Astrocyte of the cerebellum (primary cell): ENCODE measurements at regions not wholly inside any gene's neighbourhood (a gene's known extent, or its start where the extent isn't known, plus 50 kb on each side); places are given as distances from the start of the nearest gene placed in this dataset.

Experiments
- DNase-seq: peaks from one replicate; pipeline ENCODE4 v3.0.0-alpha.2; 2011; ENCODE audit warnings: low read depth
- H3K4me3 ChIP-seq: 2 replicates; pipeline ENCODE4 v1.5.1; 2011; ENCODE audit warnings: mild to moderate bottlenecking, low read depth, low read length, moderate library complexity
- in situ Hi-C: cut with HindIII; loops from 2 replicates; pipeline ENCODE4 v1.10.0; 2017; ENCODE audit warnings: low sequenced_read_pairs
- TF ChIP-seq, protein P1 (sequence below): IDR thresholded peaks from 2 replicates; pipeline ENCODE4 v1.5.1; 2012; ENCODE audit warnings: low read length, low read depth, moderate library complexity, mild to moderate bottlenecking; ENCODE audit errors: missing control alignments

- in situ Hi-C loops, result no loop called here
- DNase-seq, result no peak
- no peak overlapping the region for H3K4me3 ChIP-seq
- TF ChIP-seq, protein P1, sequence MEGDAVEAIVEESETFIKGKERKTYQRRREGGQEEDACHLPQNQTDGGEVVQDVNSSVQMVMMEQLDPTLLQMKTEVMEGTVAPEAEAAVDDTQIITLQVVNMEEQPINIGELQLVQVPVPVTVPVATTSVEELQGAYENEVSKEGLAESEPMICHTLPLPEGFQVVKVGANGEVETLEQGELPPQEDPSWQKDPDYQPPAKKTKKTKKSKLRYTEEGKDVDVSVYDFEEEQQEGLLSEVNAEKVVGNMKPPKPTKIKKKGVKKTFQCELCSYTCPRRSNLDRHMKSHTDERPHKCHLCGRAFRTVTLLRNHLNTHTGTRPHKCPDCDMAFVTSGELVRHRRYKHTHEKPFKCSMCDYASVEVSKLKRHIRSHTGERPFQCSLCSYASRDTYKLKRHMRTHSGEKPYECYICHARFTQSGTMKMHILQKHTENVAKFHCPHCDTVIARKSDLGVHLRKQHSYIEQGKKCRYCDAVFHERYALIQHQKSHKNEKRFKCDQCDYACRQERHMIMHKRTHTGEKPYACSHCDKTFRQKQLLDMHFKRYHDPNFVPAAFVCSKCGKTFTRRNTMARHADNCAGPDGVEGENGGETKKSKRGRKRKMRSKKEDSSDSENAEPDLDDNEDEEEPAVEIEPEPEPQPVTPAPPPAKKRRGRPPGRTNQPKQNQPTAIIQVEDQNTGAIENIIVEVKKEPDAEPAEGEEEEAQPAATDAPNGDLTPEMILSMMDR, result no peak
Observed at GRCh38 chr13:86554066-86554465, 754.8 kb upstream of the SLITRK6 start.

GRCh38 chr13:86559901-86560300 lies 760.7 kb upstream of the SLITRK6 start:
- H3K4me3 ChIP-seq, result no peak overlapping the region
- DNase-seq, result no peak
- TF ChIP-seq, protein P1, result no peak
- in situ Hi-C loops, result no loop called here

DNA sequence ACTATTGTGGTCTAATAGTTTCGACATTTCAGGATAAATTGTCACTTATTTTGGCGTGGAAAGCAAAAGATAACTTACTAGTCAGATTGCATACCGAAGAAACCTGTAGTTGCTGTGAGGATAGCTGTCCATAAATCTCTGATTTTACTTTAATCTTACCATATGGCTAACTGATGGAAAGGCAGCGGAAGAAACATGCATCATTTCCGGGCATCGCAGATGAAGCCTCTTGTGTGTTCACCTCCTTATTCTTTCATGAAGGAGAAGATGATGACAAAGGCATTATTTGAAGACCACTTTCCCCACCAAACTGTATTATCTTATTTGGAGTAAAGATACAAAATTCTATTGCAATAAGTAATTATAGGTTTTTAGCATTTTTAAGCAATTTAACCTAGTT lies 763.6 kb upstream of the SLITRK6 start:
- no peak for DNase-seq
- in situ Hi-C loops, result no loop called here
- H3K4me3 ChIP-seq, result no peak overlapping the region
- TF ChIP-seq, protein P1, result no peak

GRCh38 chr13:86563308-86563707 lies 764.1 kb upstream of the SLITRK6 start:
- DNase-seq, result peak; percentile 86
- in situ Hi-C loops, result no loop called here
- TF ChIP-seq, protein P1, result no peak
- no peak overlapping the region for H3K4me3 ChIP-seq

- no peak for DNase-seq
- TF ChIP-seq, protein P1, result no peak
- in situ Hi-C loops, result no loop called here
- H3K4me3 ChIP-seq, result no peak overlapping the region
Observed at GRCh38 chr13:86567119-86567518, 767.9 kb upstream of the SLITRK6 start.

- in situ Hi-C loops, result no loop called here
- TF ChIP-seq, protein P1, result no peak
Observed at GRCh38 chr13:86569119-86569518, 769.9 kb upstream of the SLITRK6 start.

GRCh38 chr13:86569974-86570373 lies 770.8 kb upstream of the SLITRK6 start:
- in situ Hi-C loops, result no loop called here
- TF ChIP-seq, protein P1, result no peak
- no peak overlapping the region for H3K4me3 ChIP-seq
- DNase-seq, result no peak

More at GRCh38 chr13:86569119-86569518, 769.9 kb upstream of the SLITRK6 start:
- no peak overlapping the region for H3K4me3 ChIP-seq
- no peak for DNase-seq
